Liver (tissue), 8 donors: ENCODE measurements at regions not wholly inside any gene's neighbourhood (a gene's known extent, or its start where the extent isn't known, plus 50 kb on each side); places are given as distances from the start of the nearest gene placed in this dataset.

Experiments
- DNase-seq: peaks from one replicate; pipeline ENCODE4 v3.0.0-alpha.2; 2017; ENCODE audit warnings: low spot score
- H3K27ac ChIP-seq, 2 donors: one replicate each; pipeline ENCODE4 v1.7.0; 2013; ENCODE audit warnings: inconsistent platforms in 2 of 2, low read length in 2 of 2, control low read depth in 1 of 2, low read depth in 1 of 2, mild to moderate bottlenecking in 1 of 2
- H3K27me3 ChIP-seq, 4 donors: one replicate each; pipeline versions ENCODE4 v1.6.1 to v1.7.0; 2013; ENCODE audit warnings: low read length in 3 of 4, inconsistent platforms in 1 of 4, mild to moderate bottlenecking in 1 of 4, moderate library complexity in 1 of 4; ENCODE audit not compliant: control insufficient read depth in 4 of 4, insufficient read depth in 4 of 4
- H3K36me3 ChIP-seq, 4 donors: one replicate each; pipeline versions ENCODE4 v1.6.1 to v1.7.0; 2013; ENCODE audit warnings: low read length in 3 of 4, mild to moderate bottlenecking in 3 of 4, low read depth in 1 of 4, moderate library complexity in 1 of 4; ENCODE audit not compliant: control insufficient read depth in 4 of 4, insufficient read depth in 3 of 4
- H3K4me1 ChIP-seq, 4 donors: one replicate each; pipeline versions ENCODE4 v1.6.1 to v1.7.0; 2013; ENCODE audit warnings: low read length in 3 of 4, mild to moderate bottlenecking in 3 of 4, moderate library complexity in 1 of 4; ENCODE audit not compliant: control insufficient read depth in 4 of 4, insufficient read depth in 4 of 4
- H3K4me3 ChIP-seq, 3 donors: one replicate each; pipeline versions ENCODE4 v1.6.1 to v1.7.0; 2013; ENCODE audit warnings: low read length in 3 of 3, control low read depth in 1 of 3, low read depth in 1 of 3, mild to moderate bottlenecking in 1 of 3
- H3K9ac ChIP-seq, 2 donors: one replicate each; pipeline ENCODE4 v1.7.0; 2013; ENCODE audit warnings: low read length in 2 of 2, mild to moderate bottlenecking in 2 of 2, moderate library complexity in 2 of 2, control low read depth in 1 of 2, low read depth in 1 of 2
- H3K9me3 ChIP-seq, 4 donors: one replicate each; pipeline versions ENCODE4 v1.6.1 to v1.7.0; 2013; ENCODE audit warnings: low read length in 3 of 4; ENCODE audit not compliant: control insufficient read depth in 4 of 4
- EGR1 ChIP-seq, 2 donors: IDR thresholded peaks; 2 replicates each; pipeline ENCODE4 v1.6.1; 2016 to 2018; ENCODE audit warnings: antibody characterized with exemption in 2 of 2, low read depth in 2 of 2
- FOXA1 ChIP-seq: IDR thresholded peaks from 2 replicates; pipeline ENCODE4 v1.6.1; 2016; ENCODE audit warnings: antibody characterized with exemption
- FOXA2 ChIP-seq: IDR thresholded peaks from 2 replicates; pipeline ENCODE4 v1.6.1; 2016; ENCODE audit warnings: antibody characterized with exemption
- GABPA ChIP-seq, 2 donors: IDR thresholded peaks in 1 of 2; conservative IDR thresholded peaks in 1 of 2; 2 replicates each; pipeline ENCODE4 v1.6.1; 2016; ENCODE audit warnings: antibody characterized with exemption in 2 of 2, mild to moderate bottlenecking in 1 of 2, moderate library complexity in 1 of 2
- HNF4G ChIP-seq: IDR thresholded peaks from 2 replicates; pipeline ENCODE4 v1.6.1; 2016; ENCODE audit warnings: antibody characterized with exemption
- JUND ChIP-seq, 2 donors: IDR thresholded peaks; 2 replicates each; pipeline ENCODE4 v1.6.1; 2016; ENCODE audit warnings: antibody characterized with exemption in 2 of 2
- NR2F2 ChIP-seq: IDR thresholded peaks from 2 replicates; pipeline ENCODE4 v1.6.1; 2016; ENCODE audit warnings: antibody characterized with exemption
- RAD21 ChIP-seq, 2 donors: IDR thresholded peaks; 2 replicates each; pipeline ENCODE4 v1.6.1; 2016; ENCODE audit warnings: antibody characterized with exemption in 2 of 2, mild to moderate bottlenecking in 2 of 2
- RXRA ChIP-seq, 2 donors: IDR thresholded peaks; 2 replicates each; pipeline ENCODE4 v1.6.1; 2017 to 2018; ENCODE audit warnings: antibody characterized with exemption in 2 of 2, mild to moderate bottlenecking in 1 of 2
- SP1 ChIP-seq: IDR thresholded peaks from 2 replicates; pipeline ENCODE4 v1.6.1; 2018; ENCODE audit warnings: antibody characterized with exemption, mild to moderate bottlenecking
- TAF1 ChIP-seq: conservative IDR thresholded peaks from 2 replicates; pipeline ENCODE4 v1.6.1; 2016; ENCODE audit warnings: antibody characterized with exemption, mild to moderate bottlenecking
- YY1 ChIP-seq: IDR thresholded peaks from 2 replicates; pipeline ENCODE4 v1.6.1; 2016; ENCODE audit warnings: antibody characterized with exemption, mild to moderate bottlenecking
- ZBTB33 ChIP-seq: IDR thresholded peaks from 2 replicates; pipeline ENCODE4 v1.6.1; 2016; ENCODE audit warnings: antibody characterized with exemption
- WGBS: extraction: QIAGEN DNeasy Blood & Tissue Kit; methylation state at CpG from one replicate; pipeline ENCODE4 v1.1.7; 2013; 5-methylcytosine and 5-hydroxymethylcytosine counted together
- TF ChIP-seq, protein P1 (sequence below): fragments of 150-350 bp; IDR thresholded peaks from 2 replicates; pipeline ENCODE4 v1.5.1; 2017; ENCODE audit warnings: improper control_type of control experiment, low read depth, low read length; ENCODE audit not compliant: missing input control
- TF ChIP-seq, protein P2 (sequence below): IDR thresholded peaks from 2 replicates; pipeline ENCODE4 v1.6.1; 2016; ENCODE audit warnings: antibody characterized with exemption
- TF ChIP-seq, protein P3 (sequence below): IDR thresholded peaks from 2 replicates; pipeline ENCODE4 v1.6.1; 2016; ENCODE audit warnings: antibody characterized with exemption
- TF ChIP-seq, protein P4 (sequence below): IDR thresholded peaks from 2 replicates; pipeline ENCODE4 v1.6.1; 2016; ENCODE audit warnings: antibody characterized with exemption, mild to moderate bottlenecking
- donor health status: healthy.
- donor health status: healthy.
- donor health status: healthy.
- donor health status: healthy.
- donor health status: healthy.

DNA sequence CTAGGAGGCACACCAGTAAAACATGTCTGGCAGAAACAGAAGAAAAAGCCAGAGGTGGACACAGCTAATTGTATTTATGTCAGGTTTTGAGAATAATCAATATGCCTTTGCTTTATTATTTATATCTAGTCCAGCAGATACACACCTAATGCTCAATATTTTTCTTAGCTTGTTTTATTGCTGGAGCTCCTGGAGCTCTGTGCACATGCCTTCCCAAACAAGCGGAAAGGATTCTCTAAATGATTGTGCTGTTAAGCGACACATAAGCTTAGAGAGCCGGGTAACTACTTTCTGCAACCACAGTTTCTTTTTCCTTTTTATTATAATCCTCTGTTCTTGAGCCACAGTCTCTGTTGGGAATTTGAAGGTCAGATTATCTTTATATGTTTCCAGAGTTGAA lies 177.3 kb upstream of the ST6GAL2 start:
- Histone ChIP-seq H3K27me3 (no peaks in the 10 kb centered on the region), H3K27ac (no peak overlapping the region), H3K9ac (no peak overlapping the region), H3K36me3 (no peaks in the 10 kb centered on the region), H3K9me3 (no peaks in the 10 kb centered on the region), H3K4me3 (no peak overlapping the region), H3K4me1 (no peaks in the 10 kb centered on the region)
- no peak for DNase-seq
- no peak for TF ChIP-seq GABPA (IDR thresholded peaks at IDR 0.05 in 1 of 2, conservative IDR thresholded peaks at IDR 0.05 in 1 of 2)
- TF ChIP-seq FOXA1, result no peak
- no peak for TF ChIP-seq TAF1
- no peak for TF ChIP-seq HNF4G
- no peak for TF ChIP-seq ZBTB33
- TF ChIP-seq, protein P1, sequence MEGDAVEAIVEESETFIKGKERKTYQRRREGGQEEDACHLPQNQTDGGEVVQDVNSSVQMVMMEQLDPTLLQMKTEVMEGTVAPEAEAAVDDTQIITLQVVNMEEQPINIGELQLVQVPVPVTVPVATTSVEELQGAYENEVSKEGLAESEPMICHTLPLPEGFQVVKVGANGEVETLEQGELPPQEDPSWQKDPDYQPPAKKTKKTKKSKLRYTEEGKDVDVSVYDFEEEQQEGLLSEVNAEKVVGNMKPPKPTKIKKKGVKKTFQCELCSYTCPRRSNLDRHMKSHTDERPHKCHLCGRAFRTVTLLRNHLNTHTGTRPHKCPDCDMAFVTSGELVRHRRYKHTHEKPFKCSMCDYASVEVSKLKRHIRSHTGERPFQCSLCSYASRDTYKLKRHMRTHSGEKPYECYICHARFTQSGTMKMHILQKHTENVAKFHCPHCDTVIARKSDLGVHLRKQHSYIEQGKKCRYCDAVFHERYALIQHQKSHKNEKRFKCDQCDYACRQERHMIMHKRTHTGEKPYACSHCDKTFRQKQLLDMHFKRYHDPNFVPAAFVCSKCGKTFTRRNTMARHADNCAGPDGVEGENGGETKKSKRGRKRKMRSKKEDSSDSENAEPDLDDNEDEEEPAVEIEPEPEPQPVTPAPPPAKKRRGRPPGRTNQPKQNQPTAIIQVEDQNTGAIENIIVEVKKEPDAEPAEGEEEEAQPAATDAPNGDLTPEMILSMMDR, result no peak
- TF ChIP-seq NR2F2, result no peak
- TF ChIP-seq, protein P2, sequence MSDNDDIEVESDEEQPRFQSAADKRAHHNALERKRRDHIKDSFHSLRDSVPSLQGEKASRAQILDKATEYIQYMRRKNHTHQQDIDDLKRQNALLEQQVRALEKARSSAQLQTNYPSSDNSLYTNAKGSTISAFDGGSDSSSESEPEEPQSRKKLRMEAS, result no peak
- WGBS, result 86% methylated on average over 3 of the region's 3 CpGs

DNA sequence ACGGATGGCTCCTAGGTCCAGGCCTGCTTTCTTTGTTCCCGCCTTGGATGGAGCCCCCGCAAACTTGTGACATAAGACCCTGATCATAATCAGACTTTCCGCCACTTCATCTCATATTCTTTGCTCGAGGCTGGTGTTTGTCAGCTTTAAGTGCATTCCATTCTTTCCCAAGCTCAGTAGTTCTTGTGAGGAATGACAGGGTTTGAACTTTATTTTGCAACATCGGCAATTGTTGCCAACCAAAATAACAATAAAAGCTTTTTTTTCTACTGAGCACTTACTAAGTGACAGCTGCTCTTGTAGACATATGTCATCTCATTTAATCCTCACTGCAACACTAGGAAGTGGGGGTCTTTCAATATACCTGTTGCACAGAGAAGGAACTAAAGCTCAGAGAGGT lies 178.8 kb upstream of the ST6GAL2 start:
- TF ChIP-seq, protein P2, result no peak
- TF ChIP-seq SP1, result no peak
- no peak for TF ChIP-seq YY1
- TF ChIP-seq, protein P3, sequence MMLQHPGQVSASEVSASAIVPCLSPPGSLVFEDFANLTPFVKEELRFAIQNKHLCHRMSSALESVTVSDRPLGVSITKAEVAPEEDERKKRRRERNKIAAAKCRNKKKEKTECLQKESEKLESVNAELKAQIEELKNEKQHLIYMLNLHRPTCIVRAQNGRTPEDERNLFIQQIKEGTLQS, result no peak
- no peak for TF ChIP-seq EGR1 (IDR thresholded peaks at IDR 0.05; ENCODE audit: low read depth in 2 of 2)
- no peak for TF ChIP-seq FOXA2
- no peak for TF ChIP-seq GABPA (IDR thresholded peaks at IDR 0.05 in 1 of 2, conservative IDR thresholded peaks at IDR 0.05 in 1 of 2)
- no peak for TF ChIP-seq RAD21 (IDR thresholded peaks at IDR 0.05)
- TF ChIP-seq RXRA (IDR thresholded peaks at IDR 0.05), result no peak
- TF ChIP-seq NR2F2, result no peak
- no peak for TF ChIP-seq ZBTB33
- TF ChIP-seq, protein P4, sequence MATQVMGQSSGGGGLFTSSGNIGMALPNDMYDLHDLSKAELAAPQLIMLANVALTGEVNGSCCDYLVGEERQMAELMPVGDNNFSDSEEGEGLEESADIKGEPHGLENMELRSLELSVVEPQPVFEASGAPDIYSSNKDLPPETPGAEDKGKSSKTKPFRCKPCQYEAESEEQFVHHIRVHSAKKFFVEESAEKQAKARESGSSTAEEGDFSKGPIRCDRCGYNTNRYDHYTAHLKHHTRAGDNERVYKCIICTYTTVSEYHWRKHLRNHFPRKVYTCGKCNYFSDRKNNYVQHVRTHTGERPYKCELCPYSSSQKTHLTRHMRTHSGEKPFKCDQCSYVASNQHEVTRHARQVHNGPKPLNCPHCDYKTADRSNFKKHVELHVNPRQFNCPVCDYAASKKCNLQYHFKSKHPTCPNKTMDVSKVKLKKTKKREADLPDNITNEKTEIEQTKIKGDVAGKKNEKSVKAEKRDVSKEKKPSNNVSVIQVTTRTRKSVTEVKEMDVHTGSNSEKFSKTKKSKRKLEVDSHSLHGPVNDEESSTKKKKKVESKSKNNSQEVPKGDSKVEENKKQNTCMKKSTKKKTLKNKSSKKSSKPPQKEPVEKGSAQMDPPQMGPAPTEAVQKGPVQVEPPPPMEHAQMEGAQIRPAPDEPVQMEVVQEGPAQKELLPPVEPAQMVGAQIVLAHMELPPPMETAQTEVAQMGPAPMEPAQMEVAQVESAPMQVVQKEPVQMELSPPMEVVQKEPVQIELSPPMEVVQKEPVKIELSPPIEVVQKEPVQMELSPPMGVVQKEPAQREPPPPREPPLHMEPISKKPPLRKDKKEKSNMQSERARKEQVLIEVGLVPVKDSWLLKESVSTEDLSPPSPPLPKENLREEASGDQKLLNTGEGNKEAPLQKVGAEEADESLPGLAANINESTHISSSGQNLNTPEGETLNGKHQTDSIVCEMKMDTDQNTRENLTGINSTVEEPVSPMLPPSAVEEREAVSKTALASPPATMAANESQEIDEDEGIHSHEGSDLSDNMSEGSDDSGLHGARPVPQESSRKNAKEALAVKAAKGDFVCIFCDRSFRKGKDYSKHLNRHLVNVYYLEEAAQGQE, result no peak
- TF ChIP-seq TAF1, result no peak
- no peak for TF ChIP-seq JUND (IDR thresholded peaks at IDR 0.05)
- no peak for TF ChIP-seq FOXA1
- no peak for TF ChIP-seq HNF4G
- TF ChIP-seq, protein P1, result no peak
- no peak for DNase-seq
- Histone ChIP-seq H3K4me3 (no peak overlapping the region), H3K27me3 (no peaks in the 10 kb centered on the region), H3K4me1 (no peaks in the 10 kb centered on the region), H3K36me3 (no peaks in the 10 kb centered on the region), H3K9me3 (no peaks in the 10 kb centered on the region), H3K9ac (no peak overlapping the region), H3K27ac (no peak overlapping the region)
- WGBS, result 83% methylated on average over 6 of the region's 6 CpGs
